PC-3 (cell line): ENCODE measurements at regions not wholly inside any gene's neighbourhood (a gene's known extent, or its start where the extent isn't known, plus 50 kb on each side); places are given as distances from the start of the nearest gene placed in this dataset.
"Not testable (repeated sequence)": the region's sequence is repeated elsewhere in the genome, so short reads cannot be mapped to it uniquely, and the experiment has no call there.

Source experiments
- ATAC-seq: fragments of 200-7000 bp; cut with Tn5 transposase; 2 replicates; pipeline ENCODE4 v1.9.1; 2020; ENCODE audit warnings: mild to moderate bottlenecking, moderate library complexity
- BruUV-seq: library from RNA; stranded (reverse); fragments of 400-500 nt; replicated peaks from 2 replicates; lab custom pipeline; 2021; lab: Mats Ljungman, UMichigan
- CTCF ChIA-PET: fragments of 300-600 bp; sonication (Branson Sonifier 250); formaldehyde crosslinking; loops from one replicate; lab custom pipeline; 2022; ENCODE audit warnings: antibody characterized with exemption; lab: Charles Lee
- POLR2A ChIA-PET: fragments of 300-600 bp; sonication (Branson Sonifier 250); formaldehyde crosslinking; loops from one replicate; lab custom pipeline; 2022; ENCODE audit warnings: antibody characterized with exemption; ENCODE audit not compliant: unreplicated experiment; lab: Charles Lee
- DNase-seq: peaks from one replicate; pipeline ENCODE4 v3.0.0-alpha.2; 2015
- H2AFZ ChIP-seq: fragments of 300-600 bp; sonication (generic); 2 replicates; pipeline ENCODE4 v1.6.0; 2016; ENCODE audit warnings: antibody characterized with exemption, low read length
- H3F3A ChIP-seq: fragments of 300-600 bp; sonication (generic); one replicate; pipeline ENCODE4 v1.6.0; 2017; ENCODE audit warnings: antibody characterized with exemption, low read length, control low read depth, mild to moderate bottlenecking; ENCODE audit not compliant: unreplicated experiment
- H3K27ac ChIP-seq: fragments of 300-600 bp; sonication (generic); 2 replicates; pipeline ENCODE4 v1.5.1; 2016; ENCODE audit warnings: mild to moderate bottlenecking, low read length
- H3K27me3 ChIP-seq: fragments of 300-600 bp; sonication (generic); 2 replicates; pipeline ENCODE4 v1.6.1; 2016; ENCODE audit warnings: low read length, mixed read lengths
- H3K36me3 ChIP-seq: fragments of 300-600 bp; sonication (generic); 2 replicates; pipeline ENCODE4 v1.6.1; 2016; ENCODE audit warnings: low read depth, mixed run types, low read length, mixed read lengths
- H3K4me1 ChIP-seq: fragments of 300-600 bp; sonication (generic); 2 replicates; pipeline ENCODE4 v1.5.1; 2016; ENCODE audit warnings: low read length; ENCODE audit not compliant: insufficient read depth
- H3K4me2 ChIP-seq: fragments of 300-600 bp; sonication (generic); 2 replicates; pipeline ENCODE4 v1.6.0; 2016; ENCODE audit warnings: low read length
- H3K4me3 ChIP-seq: fragments of 300-600 bp; sonication (generic); 2 replicates; pipeline ENCODE4 v1.5.1; 2016; ENCODE audit warnings: mild to moderate bottlenecking, low read length, mixed read lengths
- H3K79me2 ChIP-seq: fragments of 300-600 bp; sonication (generic); 2 replicates; pipeline ENCODE4 v1.6.1; 2017; ENCODE audit warnings: low read length, mixed read lengths
- H3K9ac ChIP-seq: fragments of 300-600 bp; sonication (generic); 2 replicates; pipeline ENCODE4 v1.6.0; 2016; ENCODE audit warnings: mild to moderate bottlenecking, low read length
- H3K9me2 ChIP-seq: fragments of 300-600 bp; sonication (generic); replicated peaks from 2 replicates; pipeline ENCODE4 v1.6.1; 2016; ENCODE audit warnings: mixed run types, low read length, mixed read lengths
- H3K9me3 ChIP-seq: fragments of 300-600 bp; sonication (generic); 2 replicates; pipeline ENCODE4 v1.6.1; 2016; ENCODE audit warnings: low read length, mixed read lengths
- H4K20me1 ChIP-seq: fragments of 300-600 bp; sonication (generic); 2 replicates; pipeline ENCODE4 v1.6.1; 2016; ENCODE audit warnings: low read length, mixed read lengths
- CTCF ChIP-seq: fragments of 300-600 bp; sonication (generic); conservative IDR thresholded peaks from 2 replicates; pipeline ENCODE4 v1.5.1; 2017; ENCODE audit warnings: antibody characterized with exemption, low read depth, mild to moderate bottlenecking, low read length
- EZH2 ChIP-seq: fragments of 300-600 bp; sonication (generic); IDR thresholded peaks from one replicate; pipeline ENCODE4 v1.6.1; 2017; ENCODE audit warnings: antibody characterized with exemption, mild to moderate bottlenecking, low read length; ENCODE audit not compliant: unreplicated experiment
- EZH2phosphoT487 ChIP-seq: fragments of 300-600 bp; sonication (generic); IDR thresholded peaks from 2 replicates; pipeline ENCODE4 v1.6.1; 2018; ENCODE audit warnings: mild to moderate bottlenecking, antibody characterized with exemption, low read length, borderline replicate concordance
- intact Hi-C: fragments of 100-400 bp; cut with micrococcal nuclease; formaldehyde crosslinking; loops from 2 replicates; pipeline ENCODE4 v1.9.0; 2023

DNA sequence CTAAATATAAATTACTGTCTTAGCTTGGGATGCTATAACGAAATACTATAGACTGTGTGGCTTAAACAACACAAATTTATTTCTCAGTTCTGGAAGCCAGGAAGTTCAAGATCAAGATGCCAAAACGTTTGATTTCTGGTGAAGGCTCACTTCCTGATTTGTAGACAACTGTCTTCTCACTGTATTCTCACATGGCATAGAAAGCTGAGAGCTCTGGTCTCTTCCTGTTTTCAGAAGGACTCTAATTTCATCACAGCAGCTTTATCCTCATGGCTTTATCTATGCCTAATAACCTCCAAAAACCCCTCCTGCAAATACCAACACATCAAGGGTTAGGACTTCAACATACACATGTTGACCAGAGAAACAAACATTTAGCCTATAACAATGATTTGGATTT, 1795.5 kb downstream of the MRPL39 start:
- no peak overlapping the region for H3K4me3 ChIP-seq
- H3K36me3 ChIP-seq: no peaks in the 10 kb centered on the region
- ATAC-seq (no peak), DNase-seq (no peak)
- TF ChIP-seq CTCF (no peak), EZH2 (no peak), EZH2phosphoT487 (no peak)
- H3K4me1 ChIP-seq: no peaks in the 10 kb centered on the region
- H3K9ac ChIP-seq: no peak overlapping the region
- ChIA-PET POLR2A (no interaction called here), CTCF (no interaction called here)
- H3K27me3 ChIP-seq: no peaks in the 10 kb centered on the region
- H3K27ac ChIP-seq: no peak overlapping the region
- no TSS peak for BruUV-seq
- intact Hi-C loops: no loop called here
- H3K9me2 ChIP-seq: no peaks in the 10 kb centered on the region
- H3K79me2 ChIP-seq: no peaks in the 10 kb centered on the region
- no peaks in the 10 kb centered on the region for H3F3A ChIP-seq
- no peaks in the 10 kb centered on the region for H3K9me3 ChIP-seq
- H4K20me1 ChIP-seq: no peaks in the 10 kb centered on the region
- H2AFZ ChIP-seq: no peak overlapping the region
- H3K4me2 ChIP-seq: no peak overlapping the region

DNA sequence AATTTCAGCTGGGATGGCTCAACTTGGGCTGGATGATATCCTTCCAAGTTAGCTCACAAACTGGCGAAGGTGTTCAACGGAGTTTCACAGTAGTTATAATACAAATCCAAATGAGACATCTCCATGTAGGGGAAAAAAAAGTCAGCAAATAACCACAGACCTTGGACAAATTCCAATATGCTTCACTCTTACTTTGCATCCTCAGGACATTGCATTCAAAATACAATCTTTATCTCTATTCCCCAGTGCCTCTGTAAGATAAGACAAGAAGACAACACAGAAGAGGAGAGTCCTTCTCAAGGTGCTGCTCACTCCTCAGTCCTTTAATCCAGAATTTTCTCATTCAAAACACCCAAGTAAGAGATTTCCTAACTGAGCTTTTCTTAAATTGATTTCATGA, 1797.7 kb downstream of the MRPL39 start:
- no TSS peak for BruUV-seq
- Histone ChIP-seq H3K79me2 (no peaks in the 10 kb centered on the region), H3K9me2 (no peaks in the 10 kb centered on the region), H2AFZ (no peak overlapping the region), H3K27ac (no peak overlapping the region), H3K9ac (no peak overlapping the region), H3F3A (no peaks in the 10 kb centered on the region), H3K4me1 (no peaks in the 10 kb centered on the region), H4K20me1 (no peaks in the 10 kb centered on the region), H3K36me3 (no peaks in the 10 kb centered on the region), H3K4me3 (no peak overlapping the region), H3K27me3 (no peaks in the 10 kb centered on the region), H3K9me3 (no peaks in the 10 kb centered on the region), H3K4me2 (no peak overlapping the region)
- ATAC-seq: no peak
- CTCF ChIA-PET: no interaction called here
- TF ChIP-seq CTCF (no peak), EZH2 (no peak), EZH2phosphoT487 (no peak)
- DNase-seq: no peak
- POLR2A ChIA-PET: no interaction called here
- intact Hi-C loops: no loop called here

DNA sequence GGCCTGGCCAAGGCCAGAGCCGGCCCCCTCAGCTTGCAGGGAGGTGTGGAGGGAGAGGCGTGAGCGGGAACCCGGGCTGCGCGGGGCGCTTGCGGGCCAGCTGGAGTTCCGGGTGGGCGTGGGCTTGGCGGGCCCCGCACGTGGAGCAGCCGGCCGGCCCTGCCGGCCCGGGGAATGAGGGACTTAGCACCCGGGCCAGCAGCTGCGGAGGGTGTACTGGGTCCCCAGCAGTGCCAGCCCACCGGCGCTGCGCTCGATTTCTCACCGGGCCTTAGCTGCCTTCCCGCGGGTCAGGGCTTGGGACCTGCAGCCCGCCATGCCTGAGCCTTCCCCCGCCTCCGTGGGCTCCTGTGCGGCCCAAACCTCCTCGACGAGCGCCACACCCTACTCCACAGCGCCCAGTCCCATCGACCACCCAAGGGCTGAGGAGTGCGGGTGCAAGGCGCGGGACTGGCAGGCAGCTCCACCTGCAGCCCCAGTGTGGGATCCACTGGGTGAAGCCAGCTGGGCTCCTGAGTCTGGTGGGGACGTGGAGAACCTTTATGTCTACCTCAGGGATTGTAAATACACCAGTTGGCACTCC, 1800.2 kb downstream of the MRPL39 start:
- H3K4me2 ChIP-seq, H3K9me3 ChIP-seq, BruUV-seq, ATAC-seq, H4K20me1 ChIP-seq, H3K79me2 ChIP-seq, POLR2A ChIA-PET, H3K4me1 ChIP-seq, intact Hi-C loops, H3K4me3 ChIP-seq, H3K9me2 ChIP-seq, H3K27me3 ChIP-seq, H3K9ac ChIP-seq, CTCF ChIA-PET, DNase-seq, H3K36me3 ChIP-seq, H3F3A ChIP-seq, H2AFZ ChIP-seq, H3K27ac ChIP-seq: not testable (repeated sequence)
